IMR-90 (cell line): ENCODE measurements at regions not wholly inside any gene's neighbourhood (a gene's known extent, or its start where the extent isn't known, plus 50 kb on each side); places are given as distances from the start of the nearest gene placed in this dataset.

ENCODE experiments used
- ATAC-seq: fragments of 200-7000 bp; cut with Tn5 transposase; 2 replicates; pipeline ENCODE4 v1.9.1; 2020; ENCODE audit warnings: low read depth, mild to moderate bottlenecking, moderate library complexity
- BruUV-seq: library from RNA; stranded (reverse); fragments of 400-500 nt; replicated peaks from 2 replicates; lab custom pipeline; 2021; lab: Mats Ljungman, UMichigan
- CTCF ChIA-PET: fragments of 300-600 bp; formaldehyde crosslinking; extraction: SDS; loops from one replicate; lab custom pipeline; 2021; ENCODE audit warnings: antibody characterized with exemption; lab: Yijun Ruan, JAX
- POLR2A ChIA-PET: fragments of 300-600 bp; sonication (Branson Sonifier 250); formaldehyde crosslinking; loops from one replicate; lab custom pipeline; 2022; ENCODE audit warnings: antibody characterized with exemption; ENCODE audit not compliant: unreplicated experiment; lab: Charles Lee
- DNase-seq: peaks from one replicate; pipeline ENCODE4 v3.0.0; 2013
- H2AFZ ChIP-seq: replicated peaks from 2 replicates; pipeline ENCODE3; 2013; ENCODE audit warnings: low read length, mild to moderate bottlenecking; ENCODE audit not compliant: poor library complexity
- H2AK5ac ChIP-seq: 2 replicates; pipeline ENCODE4 v1.6.1; 2013; ENCODE audit warnings: low read depth, low read length, inconsistent platforms
- H2AK9ac ChIP-seq: replicated peaks from 2 replicates; pipeline ENCODE3; 2013; ENCODE audit warnings: mild to moderate bottlenecking, low read depth, low read length, moderate library complexity; ENCODE audit not compliant: poor library complexity
- H2BK120ac ChIP-seq: 2 replicates; pipeline ENCODE4 v1.6.1; 2013; ENCODE audit warnings: low read depth, low read length, inconsistent platforms
- H2BK15ac ChIP-seq: 3 replicates; pipeline ENCODE4 v1.6.1; 2013; ENCODE audit warnings: low read depth, low read length, inconsistent platforms
- H2BK20ac ChIP-seq: 2 replicates; pipeline ENCODE4 v1.6.1; 2013; ENCODE audit warnings: low read depth, mild to moderate bottlenecking, inconsistent platforms, low read length, moderate library complexity
- H2BK5ac ChIP-seq: 2 replicates; pipeline ENCODE4 v1.6.1; 2013; ENCODE audit warnings: mild to moderate bottlenecking, low read depth, low read length, inconsistent platforms; ENCODE audit not compliant: poor library complexity, severe bottlenecking
- H3K14ac ChIP-seq: replicated peaks from 2 replicates; pipeline ENCODE4 v1.6.1; 2013; ENCODE audit warnings: low read depth, low read length, inconsistent platforms
- H3K18ac ChIP-seq: 2 replicates; pipeline ENCODE4 v1.6.1; 2013; ENCODE audit warnings: low read depth, low read length, control low read depth
- H3K23ac ChIP-seq: 2 replicates; pipeline ENCODE4 v1.6.1; 2013; ENCODE audit warnings: low read depth, low read length, inconsistent platforms
- H3K27ac ChIP-seq: 2 replicates; pipeline ENCODE4 v1.5.1; 2013; ENCODE audit warnings: mild to moderate bottlenecking, control low read depth, low read length; ENCODE audit not compliant: insufficient read depth
- H3K27me3 ChIP-seq: 2 replicates; pipeline ENCODE4 v1.6.1; 2013; ENCODE audit warnings: low read length; ENCODE audit not compliant: control insufficient read depth, insufficient read depth
- H3K36me3 ChIP-seq: 2 replicates; pipeline ENCODE4 v1.6.1; 2013; ENCODE audit warnings: low read length, mixed read lengths; ENCODE audit not compliant: control insufficient read depth, insufficient read depth
- H3K4ac ChIP-seq: 2 replicates; pipeline ENCODE4 v1.6.1; 2013; ENCODE audit warnings: low read depth, low read length, inconsistent platforms
- H3K4me1 ChIP-seq: 2 replicates; pipeline ENCODE4 v1.6.1; 2013; ENCODE audit warnings: low read length, mixed read lengths; ENCODE audit not compliant: control insufficient read depth, insufficient read depth
- H3K4me2 ChIP-seq: 2 replicates; pipeline ENCODE4 v1.6.1; 2013; ENCODE audit warnings: low read depth, mild to moderate bottlenecking, control low read depth, low read length, moderate library complexity
- H3K4me3 ChIP-seq: 2 replicates; pipeline ENCODE4 v1.5.1; 2013; ENCODE audit warnings: low read depth, mild to moderate bottlenecking, control low read depth, low read length, moderate library complexity; ENCODE audit not compliant: insufficient read depth
- H3K56ac ChIP-seq: 2 replicates; pipeline ENCODE4 v1.6.1; 2013; ENCODE audit warnings: low read length, inconsistent platforms; ENCODE audit not compliant: insufficient read depth; ENCODE audit errors: extremely low read depth
- H3K79me1 ChIP-seq, 2 experiments: 2 replicates each; pipeline ENCODE4 v1.6.1; 2013; ENCODE audit warnings: low read length in 2 of 2, inconsistent platforms in 1 of 2, low read depth in 1 of 2
- H3K9ac ChIP-seq: 2 replicates; pipeline ENCODE4 v1.6.1; 2013; ENCODE audit warnings: low read depth, low read length, control low read depth
- H3K9me1 ChIP-seq: 2 replicates; pipeline ENCODE4 v1.6.1; 2013; ENCODE audit warnings: low read length, inconsistent platforms; ENCODE audit not compliant: insufficient read depth
- H3K9me3 ChIP-seq: 2 replicates; pipeline ENCODE4 v1.6.1; 2013; ENCODE audit warnings: low read length; ENCODE audit not compliant: control insufficient read depth, insufficient read depth
- H4K20me1 ChIP-seq: 2 replicates; pipeline ENCODE4 v1.6.1; 2013; ENCODE audit warnings: low read length, inconsistent platforms; ENCODE audit not compliant: insufficient read depth
- H4K5ac ChIP-seq: 2 replicates; pipeline ENCODE4 v1.6.1; 2013; ENCODE audit warnings: mild to moderate bottlenecking, low read depth, low read length, control low read depth
- H4K8ac ChIP-seq, 2 experiments: 2 replicates each; pipeline ENCODE4 v1.6.1; 2013; ENCODE audit warnings: low read depth in 2 of 2, low read length in 2 of 2, control low read depth in 1 of 2, inconsistent platforms in 1 of 2
- H4K91ac ChIP-seq: 2 replicates; pipeline ENCODE4 v1.6.1; 2013; ENCODE audit warnings: low read depth, low read length, inconsistent platforms; ENCODE audit not compliant: insufficient read depth
- BHLHE40 ChIP-seq: fragments of 150-350 bp; IDR thresholded peaks from 2 replicates; pipeline ENCODE4 v1.6.1; 2016; ENCODE audit warnings: mild to moderate bottlenecking, low read depth, low read length
- CEBPB ChIP-seq: IDR thresholded peaks from 2 replicates; pipeline ENCODE4 v1.6.1; 2012; ENCODE audit warnings: low read depth, low read length, improper control_type of control experiment
- CTCF ChIP-seq: conservative IDR thresholded peaks from 2 replicates; pipeline ENCODE4 v1.5.1; 2012; ENCODE audit warnings: mild to moderate bottlenecking, low read depth, low read length, improper control_type of control experiment
- ELK1 ChIP-seq: fragments of 150-350 bp; IDR thresholded peaks from 2 replicates; pipeline ENCODE4 v1.6.1; 2016; ENCODE audit warnings: low read depth, mild to moderate bottlenecking, low read length, moderate library complexity, borderline replicate concordance
- FOS ChIP-seq: fragments of 150-350 bp; IDR thresholded peaks from 2 replicates; pipeline ENCODE4 v1.6.1; 2016; ENCODE audit warnings: low read depth, low read length
- MAFK ChIP-seq: IDR thresholded peaks from 2 replicates; pipeline ENCODE4 v1.6.1; 2012; ENCODE audit warnings: low read depth, low read length, improper control_type of control experiment
- NFE2L2 ChIP-seq: fragments of 150-350 bp; IDR thresholded peaks from 2 replicates; pipeline ENCODE4 v1.6.1; 2016; ENCODE audit warnings: low read depth, mild to moderate bottlenecking, low read length
- POLR2A ChIP-seq: IDR thresholded peaks from 2 replicates; pipeline ENCODE4 v1.6.1; 2012; ENCODE audit warnings: mild to moderate bottlenecking, low read depth, low read length
- RFX5 ChIP-seq: IDR thresholded peaks from 2 replicates; pipeline ENCODE4 v1.8.0; 2012; ENCODE audit warnings: low read depth, mild to moderate bottlenecking, low read length, moderate library complexity
- SMC3 ChIP-seq: fragments of 150-350 bp; IDR thresholded peaks from 2 replicates; pipeline ENCODE4 v1.6.1; 2016; ENCODE audit warnings: low read depth, mild to moderate bottlenecking, antibody characterized with exemption, low read length, moderate library complexity
- WGBS, 2 experiments: methylation state at CpG; one replicate each; pipeline versions ENCODE4 v1.1.5 to v1.1.7; 2013; ENCODE audit warnings: missing lambda C conversion rate in 2 of 2; ENCODE audit not compliant: insufficient read length in 1 of 2; ENCODE audit errors: extremely low coverage in 2 of 2; 5-methylcytosine and 5-hydroxymethylcytosine counted together
- dilution Hi-C: fragments of 300-500 bp; cut with HindIII; formaldehyde crosslinking; loops from one replicate; pipeline ENCODE4 v1.14.3; 2018; ENCODE audit warnings: low sequenced_read_pairs; ENCODE audit not compliant: unreplicated experiment
- in situ Hi-C: fragments of 300-500 bp; cut with MboI; formaldehyde crosslinking; loops from 3 replicates; pipeline ENCODE4 v1.14.3; 2019; ENCODE audit warnings: low sequenced_read_pairs, inconsistent platforms, mixed read lengths
- intact Hi-C: fragments of 100-400 bp; cut with micrococcal nuclease; formaldehyde crosslinking; loops from 2 replicates; pipeline ENCODE4 v1.10.0; 2022

- Histone ChIP-seq H3K36me3 (no peaks in the 10 kb centered on the region), H4K91ac (no peak overlapping the region), H2BK15ac (no peak overlapping the region), H3K14ac (no peak overlapping the region), H3K4me1 (no peaks in the 10 kb centered on the region), H3K23ac (no peak overlapping the region), H2AFZ (no peak overlapping the region), H4K20me1 (no peaks in the 10 kb centered on the region), H2AK5ac (no peak overlapping the region), H3K4me2 (no peak overlapping the region), H3K4me3 (no peak overlapping the region), H3K9me3 (peaks cover 5% of the 10 kb centered on the region; the same call in 1 of the 2 replicates), H3K56ac (no peak overlapping the region), H3K4ac (no peak overlapping the region), H2AK9ac (no peak overlapping the region), H4K8ac (no peak overlapping the region), H2BK20ac (no peak overlapping the region), H3K9ac (no peak overlapping the region), H3K18ac (no peak overlapping the region), H4K5ac (no peak overlapping the region), H3K9me1 (no peaks in the 10 kb centered on the region), H3K27me3 (no peaks in the 10 kb centered on the region), H2BK5ac (no peak overlapping the region), H3K79me1 (no peaks in the 10 kb centered on the region), H3K27ac (no peak overlapping the region), H2BK120ac (no peak overlapping the region)
- ChIA-PET CTCF (no interaction called here), POLR2A (no interaction called here)
- no TSS peak for BruUV-seq
- intact Hi-C loops (no loop called here), in situ Hi-C loops (no loop called here), dilution Hi-C loops (no loop called here)
- DNase-seq (no peak), ATAC-seq (no peak)
- no peak for TF ChIP-seq NFE2L2
- TF ChIP-seq BHLHE40 = no peak
- TF ChIP-seq ELK1 = no peak
- TF ChIP-seq CEBPB = no peak
- no peak for TF ChIP-seq CTCF
- TF ChIP-seq FOS = no peak
- TF ChIP-seq RFX5 = no peak
- no peak for TF ChIP-seq MAFK
- no peak for TF ChIP-seq POLR2A
- TF ChIP-seq SMC3 = no peak
- WGBS, 2 experiments = no CpG with 5 or more reads among the region's 2 CpGs
Measured at GRCh38 chrX:137930533-137930932, 364.6 kb downstream of the ZIC3 start.
